Neural cell (in vitro differentiated cells): ENCODE measurements at regions not wholly inside any gene's neighbourhood (a gene's known extent, or its start where the extent isn't known, plus 50 kb on each side); places are given as distances from the start of the nearest gene placed in this dataset.
"Not testable (repeated sequence)": the region's sequence is repeated elsewhere in the genome, so short reads cannot be mapped to it uniquely, and the experiment has no call there.

ENCODE experiments used
- H2AFZ ChIP-seq: fragments of 200-600, 300-800 bp; sonication (generic), shearing (Covaris generic); 2 replicates; pipeline ENCODE4 v1.6.0; 2014; ENCODE audit warnings: low read depth, mild to moderate bottlenecking, antibody characterized with exemption, low read length, moderate library complexity
- H3F3A ChIP-seq: fragments of 200-600 bp; shearing (Covaris generic); 2 replicates; pipeline ENCODE4 v1.6.1; 2016; ENCODE audit warnings: mild to moderate bottlenecking, moderate library complexity, mixed read lengths, antibody characterized with exemption, low read length; ENCODE audit not compliant: insufficient read depth, poor library complexity, severe bottlenecking
- H3K27ac ChIP-seq: fragments of 200-600, 300-800 bp; sonication (generic), shearing (Covaris generic); 2 replicates; pipeline ENCODE4 v1.5.1; 2014; ENCODE audit warnings: mild to moderate bottlenecking, low read length, moderate library complexity
- H3K27me3 ChIP-seq: fragments of 300-800, 200-600 bp; sonication (generic), shearing (Covaris generic); 2 replicates; pipeline ENCODE4 v1.6.0; 2014; ENCODE audit warnings: mild to moderate bottlenecking, low read depth, low read length, moderate library complexity; ENCODE audit not compliant: insufficient read depth
- H3K36me3 ChIP-seq: fragments of 300-800, 200-600 bp; sonication (generic), shearing (Covaris generic); 2 replicates; pipeline ENCODE4 v1.5.1; 2014; ENCODE audit warnings: mild to moderate bottlenecking, antibody characterized with exemption, low read length, moderate library complexity; ENCODE audit not compliant: insufficient read depth
- H3K4me2 ChIP-seq: fragments of 300-800, 200-600 bp; sonication (generic), shearing (Covaris generic); 2 replicates; pipeline ENCODE4 v1.6.0; 2014; ENCODE audit warnings: mild to moderate bottlenecking, low read length
- H3K4me3 ChIP-seq: fragments of 300-800, 200-600 bp; sonication (generic), shearing (Covaris generic); 2 replicates; pipeline ENCODE4 v1.5.1; 2014; ENCODE audit warnings: mild to moderate bottlenecking, low read length, moderate library complexity
- H3K79me2 ChIP-seq: fragments of 200-600 bp; shearing (Covaris generic); replicated peaks from 2 replicates; pipeline ENCODE4 v1.6.0; 2014; ENCODE audit warnings: mild to moderate bottlenecking, low read length, moderate library complexity; ENCODE audit not compliant: insufficient read depth
- H3K9ac ChIP-seq: fragments of 300-800, 200-600 bp; sonication (generic), shearing (Covaris generic); 2 replicates; pipeline ENCODE4 v1.6.1; 2016; ENCODE audit warnings: mild to moderate bottlenecking, low read length, mixed read lengths
- H3K9me2 ChIP-seq: fragments of 200-600 bp; shearing (Covaris generic); 2 replicates; pipeline ENCODE4 v1.6.1; 2016; ENCODE audit warnings: mild to moderate bottlenecking, low read length, mixed read lengths; ENCODE audit not compliant: insufficient read depth
- H3K9me3 ChIP-seq: fragments of 200-600, 300-800 bp; sonication (generic), shearing (Covaris generic); 2 replicates; pipeline ENCODE4 v1.6.1; 2016; ENCODE audit warnings: mild to moderate bottlenecking, mixed run types, low read length, moderate library complexity, mixed read lengths
- H4K20me1 ChIP-seq: fragments of 200-600 bp; shearing (Covaris generic); 2 replicates; pipeline ENCODE4 v1.6.1; 2016; ENCODE audit warnings: mild to moderate bottlenecking, mixed run types; ENCODE audit not compliant: insufficient read depth
- CTCF ChIP-seq: fragments of 450-650 bp; IDR thresholded peaks from 2 replicates; pipeline ENCODE4 v1.5.1; 2014; ENCODE audit warnings: antibody characterized with exemption, mild to moderate bottlenecking, moderate library complexity; ENCODE audit not compliant: poor library complexity, severe bottlenecking
- EP300 ChIP-seq: fragments of 450-650 bp; conservative IDR thresholded peaks from 2 replicates; pipeline ENCODE4 v1.6.1; 2014; ENCODE audit warnings: antibody characterized with exemption, mild to moderate bottlenecking, moderate library complexity; ENCODE audit not compliant: poor library complexity, severe bottlenecking
- SMC3 ChIP-seq: fragments of 450-650 bp; conservative IDR thresholded peaks from 2 replicates; pipeline ENCODE4 v1.6.1; 2014; ENCODE audit warnings: antibody characterized with exemption, mild to moderate bottlenecking, moderate library complexity; ENCODE audit not compliant: poor library complexity
- TAF1 ChIP-seq: IDR thresholded peaks from 2 replicates; pipeline ENCODE4 v1.6.1; 2012; ENCODE audit warnings: low read depth
- TF ChIP-seq, protein P1 (sequence below): IDR thresholded peaks from 2 replicates; pipeline ENCODE4 v1.6.1; 2012; ENCODE audit warnings: borderline replicate concordance

GRCh38 chr5:99586878-99587277 is 658.1 kb upstream of the CHD1 start:
- Histone ChIP-seq H3K27me3 (no peaks in the 10 kb centered on the region), H3K4me3 (no peak overlapping the region), H3K9me3 (no peaks in the 10 kb centered on the region), H2AFZ (no peak overlapping the region), H4K20me1 (no peaks in the 10 kb centered on the region), H3F3A (no peaks in the 10 kb centered on the region), H3K36me3 (no peaks in the 10 kb centered on the region), H3K9me2 (no peaks in the 10 kb centered on the region), H3K9ac (no peak overlapping the region), H3K4me2 (no peak overlapping the region), H3K27ac (no peak overlapping the region), H3K79me2 (no peaks in the 10 kb centered on the region)
- no peak for TF ChIP-seq CTCF
- TF ChIP-seq EP300 = no peak
- TF ChIP-seq SMC3 = no peak
- TF ChIP-seq, protein P1, sequence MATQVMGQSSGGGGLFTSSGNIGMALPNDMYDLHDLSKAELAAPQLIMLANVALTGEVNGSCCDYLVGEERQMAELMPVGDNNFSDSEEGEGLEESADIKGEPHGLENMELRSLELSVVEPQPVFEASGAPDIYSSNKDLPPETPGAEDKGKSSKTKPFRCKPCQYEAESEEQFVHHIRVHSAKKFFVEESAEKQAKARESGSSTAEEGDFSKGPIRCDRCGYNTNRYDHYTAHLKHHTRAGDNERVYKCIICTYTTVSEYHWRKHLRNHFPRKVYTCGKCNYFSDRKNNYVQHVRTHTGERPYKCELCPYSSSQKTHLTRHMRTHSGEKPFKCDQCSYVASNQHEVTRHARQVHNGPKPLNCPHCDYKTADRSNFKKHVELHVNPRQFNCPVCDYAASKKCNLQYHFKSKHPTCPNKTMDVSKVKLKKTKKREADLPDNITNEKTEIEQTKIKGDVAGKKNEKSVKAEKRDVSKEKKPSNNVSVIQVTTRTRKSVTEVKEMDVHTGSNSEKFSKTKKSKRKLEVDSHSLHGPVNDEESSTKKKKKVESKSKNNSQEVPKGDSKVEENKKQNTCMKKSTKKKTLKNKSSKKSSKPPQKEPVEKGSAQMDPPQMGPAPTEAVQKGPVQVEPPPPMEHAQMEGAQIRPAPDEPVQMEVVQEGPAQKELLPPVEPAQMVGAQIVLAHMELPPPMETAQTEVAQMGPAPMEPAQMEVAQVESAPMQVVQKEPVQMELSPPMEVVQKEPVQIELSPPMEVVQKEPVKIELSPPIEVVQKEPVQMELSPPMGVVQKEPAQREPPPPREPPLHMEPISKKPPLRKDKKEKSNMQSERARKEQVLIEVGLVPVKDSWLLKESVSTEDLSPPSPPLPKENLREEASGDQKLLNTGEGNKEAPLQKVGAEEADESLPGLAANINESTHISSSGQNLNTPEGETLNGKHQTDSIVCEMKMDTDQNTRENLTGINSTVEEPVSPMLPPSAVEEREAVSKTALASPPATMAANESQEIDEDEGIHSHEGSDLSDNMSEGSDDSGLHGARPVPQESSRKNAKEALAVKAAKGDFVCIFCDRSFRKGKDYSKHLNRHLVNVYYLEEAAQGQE = no peak
- no peak for TF ChIP-seq TAF1

GRCh38 chr5:99581204-99581603 is 652.4 kb upstream of the CHD1 start:
- not testable (repeated sequence) for H3K27ac ChIP-seq, H3K4me3 ChIP-seq, H3K9ac ChIP-seq, H3K36me3 ChIP-seq, H2AFZ ChIP-seq, H3K4me2 ChIP-seq, H3K79me2 ChIP-seq, H3F3A ChIP-seq, H4K20me1 ChIP-seq, H3K27me3 ChIP-seq, H3K9me3 ChIP-seq, H3K9me2 ChIP-seq

GRCh38 chr5:99562937-99563627 is 634.3 kb upstream of the CHD1 start:
- not testable (repeated sequence) for H3K79me2 ChIP-seq, H4K20me1 ChIP-seq, H3K4me2 ChIP-seq, H3K9ac ChIP-seq, H3F3A ChIP-seq, H3K36me3 ChIP-seq, H3K27me3 ChIP-seq, H3K4me3 ChIP-seq, H2AFZ ChIP-seq, H3K27ac ChIP-seq, H3K9me3 ChIP-seq, H3K9me2 ChIP-seq
